A673 (cell line): ENCODE measurements at regions not wholly inside any gene's neighbourhood (a gene's known extent, or its start where the extent isn't known, plus 50 kb on each side); places are given as distances from the start of the nearest gene placed in this dataset.

ENCODE experiments used
- CTCF ChIP-seq: fragments of 300-800, 200-600 bp; sonication (generic); conservative IDR thresholded peaks from 2 replicates; pipeline ENCODE4 v1.5.1; 2017; ENCODE audit warnings: low read depth, mild to moderate bottlenecking, antibody characterized with exemption, low read length, moderate library complexity, mixed read lengths
- EZH2 ChIP-seq: fragments of 200-600 bp; sonication (generic); IDR thresholded peaks from 2 replicates; pipeline ENCODE4 v1.6.1; 2017; ENCODE audit warnings: borderline replicate concordance, low read depth, mild to moderate bottlenecking, mixed read lengths, antibody characterized with exemption, low read length; ENCODE audit not compliant: poor library complexity, severe bottlenecking

- TF ChIP-seq CTCF (no peak), EZH2 (no peak)
These were observed 230.2 kb downstream of the ZNF621 start for GRCh38 chr3:40754994-40755393.
